DOHH2 (cell line): ENCODE measurements at regions not wholly inside any gene's neighbourhood (a gene's known extent, or its start where the extent isn't known, plus 50 kb on each side); places are given as distances from the start of the nearest gene placed in this dataset.

Source experiments
- H3F3A ChIP-seq: fragments of 200-600 bp; sonication (generic), shearing (Covaris generic); 2 replicates; pipeline ENCODE4 v1.6.0; 2016; ENCODE audit warnings: antibody characterized with exemption, mild to moderate bottlenecking; ENCODE audit not compliant: control insufficient read depth, insufficient read depth
- H3K27ac ChIP-seq: fragments of 200-600 bp; sonication (generic); 2 replicates; pipeline ENCODE4 v1.5.1; 2014; ENCODE audit warnings: low read depth, mild to moderate bottlenecking, low read length, moderate library complexity
- H3K27me3 ChIP-seq: fragments of 200-600 bp; sonication (generic); 2 replicates; pipeline ENCODE4 v1.6.1; 2014; ENCODE audit warnings: mild to moderate bottlenecking, low read length, mixed read lengths; ENCODE audit not compliant: control insufficient read depth
- H3K36me3 ChIP-seq: fragments of 200-600 bp; sonication (generic); 2 replicates; pipeline ENCODE4 v1.6.1; 2014; ENCODE audit warnings: mild to moderate bottlenecking, low read length, moderate library complexity, mixed read lengths; ENCODE audit not compliant: control insufficient read depth
- H3K4me1 ChIP-seq: fragments of 200-600 bp; sonication (generic); 2 replicates; pipeline ENCODE4 v1.6.1; 2014; ENCODE audit warnings: mild to moderate bottlenecking, low read length, mixed read lengths; ENCODE audit not compliant: control insufficient read depth
- H3K4me2 ChIP-seq: fragments of 200-600 bp; sonication (generic); 2 replicates; pipeline ENCODE4 v1.6.0; 2014; ENCODE audit warnings: mild to moderate bottlenecking, low read length, moderate library complexity
- H3K4me3 ChIP-seq: fragments of 200-600 bp; sonication (generic); 2 replicates; pipeline ENCODE4 v1.5.1; 2014; ENCODE audit warnings: mild to moderate bottlenecking, low read length, mixed read lengths
- H3K79me2 ChIP-seq: fragments of 200-600 bp; sonication (generic); 2 replicates; pipeline ENCODE4 v1.6.1; 2014; ENCODE audit warnings: mild to moderate bottlenecking, low read length, mixed read lengths; ENCODE audit not compliant: control insufficient read depth
- H3K9me2 ChIP-seq: fragments of 200-600 bp; sonication (generic); replicated peaks from 2 replicates; pipeline ENCODE4 v1.6.1; 2014; ENCODE audit warnings: mild to moderate bottlenecking, low read length, mixed read lengths; ENCODE audit not compliant: control insufficient read depth
- H3K9me3 ChIP-seq: fragments of 200-600 bp; sonication (generic); 2 replicates; pipeline ENCODE4 v1.6.1; 2014; ENCODE audit warnings: antibody characterized with exemption, low read length, mixed read lengths; ENCODE audit not compliant: control insufficient read depth, insufficient read depth
- H4K20me1 ChIP-seq: fragments of 200-600 bp; sonication (generic); 2 replicates; pipeline ENCODE4 v1.6.0; 2014; ENCODE audit warnings: low read depth, mild to moderate bottlenecking, antibody characterized with exemption, low read length, moderate library complexity; ENCODE audit not compliant: control insufficient read depth, insufficient read depth
- EZH2phosphoT487 ChIP-seq: fragments of 200-600 bp; sonication (generic); IDR thresholded peaks from 2 replicates; pipeline ENCODE4 v1.6.1; 2017; ENCODE audit warnings: borderline replicate concordance, mild to moderate bottlenecking, antibody characterized with exemption, low read length, moderate library complexity, mixed read lengths
- TF ChIP-seq, protein P1 (sequence below): fragments of 200-600 bp; sonication (generic); IDR thresholded peaks from one replicate; pipeline ENCODE4 v1.5.1; 2014; ENCODE audit warnings: antibody characterized with exemption, mild to moderate bottlenecking, low read depth, low read length; ENCODE audit not compliant: poor library complexity, severe bottlenecking

DNA sequence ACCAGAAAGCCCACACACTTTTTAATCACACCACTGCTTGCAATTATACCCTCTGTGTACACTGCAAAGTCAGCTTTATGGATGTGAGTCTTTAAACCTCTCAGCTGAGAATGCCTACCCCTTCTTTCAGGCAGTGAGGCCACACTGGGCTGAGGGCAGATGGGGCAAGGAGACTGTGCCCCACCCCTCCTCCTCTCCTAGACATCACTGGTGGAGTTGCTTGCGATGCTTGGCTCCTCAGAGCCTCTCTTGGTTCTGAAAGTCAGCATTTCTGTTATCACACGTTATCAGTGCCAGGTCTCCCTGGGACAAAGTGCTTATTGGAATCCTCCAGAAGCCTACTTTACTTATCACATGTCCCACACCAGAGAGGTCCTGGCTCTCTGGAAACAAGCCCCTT, 128.2 kb downstream of the ZNF621 start:
- H3K4me3 ChIP-seq, result no peak overlapping the region
- H3K9me2 ChIP-seq, result no peaks in the 10 kb centered on the region
- no peaks in the 10 kb centered on the region for H4K20me1 ChIP-seq
- H3F3A ChIP-seq, result no peaks in the 10 kb centered on the region
- H3K9me3 ChIP-seq, result no peaks in the 10 kb centered on the region
- no peak overlapping the region for H3K4me2 ChIP-seq
- no peaks in the 10 kb centered on the region for H3K4me1 ChIP-seq
- TF ChIP-seq EZH2phosphoT487, result no peak
- TF ChIP-seq, protein P1, sequence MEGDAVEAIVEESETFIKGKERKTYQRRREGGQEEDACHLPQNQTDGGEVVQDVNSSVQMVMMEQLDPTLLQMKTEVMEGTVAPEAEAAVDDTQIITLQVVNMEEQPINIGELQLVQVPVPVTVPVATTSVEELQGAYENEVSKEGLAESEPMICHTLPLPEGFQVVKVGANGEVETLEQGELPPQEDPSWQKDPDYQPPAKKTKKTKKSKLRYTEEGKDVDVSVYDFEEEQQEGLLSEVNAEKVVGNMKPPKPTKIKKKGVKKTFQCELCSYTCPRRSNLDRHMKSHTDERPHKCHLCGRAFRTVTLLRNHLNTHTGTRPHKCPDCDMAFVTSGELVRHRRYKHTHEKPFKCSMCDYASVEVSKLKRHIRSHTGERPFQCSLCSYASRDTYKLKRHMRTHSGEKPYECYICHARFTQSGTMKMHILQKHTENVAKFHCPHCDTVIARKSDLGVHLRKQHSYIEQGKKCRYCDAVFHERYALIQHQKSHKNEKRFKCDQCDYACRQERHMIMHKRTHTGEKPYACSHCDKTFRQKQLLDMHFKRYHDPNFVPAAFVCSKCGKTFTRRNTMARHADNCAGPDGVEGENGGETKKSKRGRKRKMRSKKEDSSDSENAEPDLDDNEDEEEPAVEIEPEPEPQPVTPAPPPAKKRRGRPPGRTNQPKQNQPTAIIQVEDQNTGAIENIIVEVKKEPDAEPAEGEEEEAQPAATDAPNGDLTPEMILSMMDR, result no peak
- no peaks in the 10 kb centered on the region for H3K27me3 ChIP-seq
- no peak overlapping the region for H3K27ac ChIP-seq
- H3K36me3 ChIP-seq, result no peaks in the 10 kb centered on the region
- no peaks in the 10 kb centered on the region for H3K79me2 ChIP-seq

DNA sequence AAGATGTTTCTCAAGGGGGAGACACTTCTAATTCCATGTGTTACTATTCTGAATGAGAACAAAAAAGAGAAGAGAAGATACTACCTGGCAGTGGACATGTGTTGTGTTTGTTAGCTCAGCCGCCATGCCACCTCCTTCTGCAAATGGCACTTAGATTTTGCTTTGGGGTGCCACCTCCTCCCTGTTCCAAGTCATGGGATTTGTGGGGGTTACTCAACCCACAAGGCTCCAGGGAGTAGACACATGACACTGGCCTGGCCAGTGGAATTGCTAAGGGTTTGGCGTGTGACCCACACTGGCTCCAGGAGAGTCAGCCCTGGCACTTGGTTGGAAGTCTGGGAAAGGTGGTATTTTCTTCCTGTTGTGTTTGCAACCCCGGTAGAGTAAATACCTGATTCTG, 129.1 kb downstream of the ZNF621 start:
- H3K9me2 ChIP-seq, result no peaks in the 10 kb centered on the region
- no peak overlapping the region for H3K4me2 ChIP-seq
- H3K36me3 ChIP-seq, result no peaks in the 10 kb centered on the region
- H3K4me3 ChIP-seq, result no peak overlapping the region
- H4K20me1 ChIP-seq, result no peaks in the 10 kb centered on the region
- H3K9me3 ChIP-seq, result no peaks in the 10 kb centered on the region
- H3K79me2 ChIP-seq, result no peaks in the 10 kb centered on the region
- H3K4me1 ChIP-seq, result no peaks in the 10 kb centered on the region
- TF ChIP-seq, protein P1, result no peak
- TF ChIP-seq EZH2phosphoT487, result no peak
- no peak overlapping the region for H3K27ac ChIP-seq
- H3K27me3 ChIP-seq, result no peaks in the 10 kb centered on the region
- H3F3A ChIP-seq, result no peaks in the 10 kb centered on the region

DNA sequence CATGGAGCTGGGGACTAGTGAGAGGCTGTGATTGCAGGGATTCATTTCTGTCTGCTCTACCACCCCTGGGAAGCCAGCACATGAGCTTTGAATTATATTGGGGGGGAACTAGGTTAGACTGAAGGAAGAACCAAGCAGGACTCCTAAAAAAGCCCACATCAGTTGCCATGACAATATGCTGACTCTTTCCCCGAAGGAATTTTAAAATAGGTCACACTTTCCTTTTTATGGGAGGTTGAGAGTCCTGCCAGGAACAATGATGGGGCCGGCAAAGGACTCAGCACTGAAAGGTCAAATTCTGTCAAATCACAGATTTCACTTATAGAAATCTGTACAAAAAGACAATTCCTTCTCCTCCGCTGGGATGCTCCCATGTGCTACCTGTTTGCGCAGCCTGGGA, 130.8 kb downstream of the ZNF621 start:
- Histone ChIP-seq H3K4me1 (no peaks in the 10 kb centered on the region), H3K36me3 (no peaks in the 10 kb centered on the region), H3K27ac (no peak overlapping the region), H3K9me2 (no peaks in the 10 kb centered on the region), H3K9me3 (no peaks in the 10 kb centered on the region), H4K20me1 (no peaks in the 10 kb centered on the region), H3K4me2 (no peak overlapping the region), H3F3A (no peaks in the 10 kb centered on the region), H3K4me3 (no peak overlapping the region), H3K79me2 (no peaks in the 10 kb centered on the region), H3K27me3 (no peaks in the 10 kb centered on the region; the same call in 1 of the 2 replicates)
- no peak for TF ChIP-seq EZH2phosphoT487
- TF ChIP-seq, protein P1, result no peak

DNA sequence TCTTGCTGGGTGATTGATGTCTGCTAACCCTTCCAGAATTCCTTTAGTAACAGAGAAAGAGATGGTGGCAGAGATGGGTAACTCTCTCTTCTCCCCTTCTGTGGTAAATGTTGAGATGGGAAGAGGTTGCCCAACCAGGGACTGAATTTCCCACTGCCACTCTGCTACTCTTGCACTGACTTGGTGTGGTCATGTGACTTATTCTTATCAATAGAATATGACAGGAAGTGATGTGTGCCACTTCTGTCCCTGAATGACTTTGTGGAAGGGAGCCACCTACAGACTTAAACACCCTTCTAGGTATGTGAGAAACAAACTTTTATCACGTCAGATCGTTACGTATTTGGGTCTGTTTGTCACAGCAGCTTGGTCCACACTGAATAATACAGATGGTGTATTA, 132.9 kb downstream of the ZNF621 start:
- Histone ChIP-seq H4K20me1 (no peaks in the 10 kb centered on the region), H3F3A (no peaks in the 10 kb centered on the region), H3K36me3 (no peaks in the 10 kb centered on the region), H3K27ac (no peak overlapping the region), H3K27me3 (no peaks in the 10 kb centered on the region; the same call in 1 of the 2 replicates), H3K79me2 (no peaks in the 10 kb centered on the region), H3K4me1 (no peaks in the 10 kb centered on the region), H3K4me3 (no peak overlapping the region), H3K9me2 (no peaks in the 10 kb centered on the region), H3K9me3 (no peaks in the 10 kb centered on the region), H3K4me2 (no peak overlapping the region)
- TF ChIP-seq, protein P1, result no peak
- TF ChIP-seq EZH2phosphoT487, result no peak
